Loucy (cell line): ENCODE measurements at regions not wholly inside any gene's neighbourhood (a gene's known extent, or its start where the extent isn't known, plus 50 kb on each side); places are given as distances from the start of the nearest gene placed in this dataset.

Experiments
- H2AFZ ChIP-seq: fragments of 200-600 bp; sonication (generic); 2 replicates; pipeline ENCODE4 v1.6.0; 2016; ENCODE audit warnings: antibody characterized with exemption, mild to moderate bottlenecking, low read length, moderate library complexity
- H3F3A ChIP-seq: fragments of 200-600 bp; 2 replicates; pipeline ENCODE4 v1.6.0; 2016; ENCODE audit warnings: antibody characterized with exemption, low read depth, mild to moderate bottlenecking
- H3K27me3 ChIP-seq: fragments of 200-600 bp; sonication (generic); 2 replicates; pipeline ENCODE4 v1.6.1; 2014; ENCODE audit warnings: low read length, mild to moderate bottlenecking; ENCODE audit not compliant: insufficient read depth, poor library complexity, severe bottlenecking
- H3K36me3 ChIP-seq: fragments of 200-600 bp; sonication (generic); 2 replicates; pipeline ENCODE4 v1.6.1; 2016; ENCODE audit warnings: low read length; ENCODE audit not compliant: insufficient read depth
- H3K4me1 ChIP-seq: fragments of 200-600 bp; sonication (generic); 2 replicates; pipeline ENCODE4 v1.5.1; 2014; ENCODE audit warnings: low read length, mild to moderate bottlenecking; ENCODE audit not compliant: insufficient read depth, poor library complexity, severe bottlenecking
- H3K4me2 ChIP-seq: fragments of 200-600 bp; sonication (generic); 2 replicates; pipeline ENCODE4 v1.6.0; 2014; ENCODE audit warnings: antibody characterized with exemption, low read length, low read depth, mild to moderate bottlenecking; ENCODE audit not compliant: poor library complexity, severe bottlenecking
- H3K4me3 ChIP-seq: fragments of 200-600 bp; sonication (generic); 2 replicates; pipeline ENCODE4 v1.5.1; 2014; ENCODE audit warnings: low read length, mild to moderate bottlenecking, mixed read lengths; ENCODE audit not compliant: poor library complexity, severe bottlenecking
- H3K79me2 ChIP-seq: fragments of 200-600 bp; sonication (generic); 2 replicates; pipeline ENCODE4 v1.6.1; 2014; ENCODE audit warnings: low read length; ENCODE audit not compliant: insufficient read depth
- H3K9ac ChIP-seq: fragments of 200-600 bp; sonication (generic); 2 replicates; pipeline ENCODE4 v1.6.0; 2014; ENCODE audit warnings: mild to moderate bottlenecking, low read depth, low read length, moderate library complexity; ENCODE audit not compliant: poor library complexity, severe bottlenecking
- H3K9me2 ChIP-seq: fragments of 200-600 bp; sonication (generic); replicated peaks from 2 replicates; pipeline ENCODE4 v1.6.1; 2016; ENCODE audit warnings: low read depth, low read length, mixed read lengths
- H3K9me3 ChIP-seq: fragments of 200-600 bp; sonication (generic); 2 replicates; pipeline ENCODE4 v1.6.1; 2014; ENCODE audit warnings: mild to moderate bottlenecking, antibody characterized with exemption, low read length, low read depth; ENCODE audit not compliant: insufficient read depth
- H4K20me1 ChIP-seq: fragments of 200-600 bp; sonication (generic); 2 replicates; pipeline ENCODE4 v1.6.0; 2014; ENCODE audit warnings: antibody characterized with exemption, low read length, mild to moderate bottlenecking; ENCODE audit not compliant: insufficient read depth, poor library complexity, severe bottlenecking
- CTCF ChIP-seq: fragments of 200-600 bp; sonication (generic); conservative IDR thresholded peaks from 2 replicates; pipeline ENCODE4 v1.5.1; 2014; ENCODE audit warnings: mild to moderate bottlenecking, antibody characterized with exemption, low read length
- EZH2phosphoT487 ChIP-seq: fragments of 200-600 bp; IDR thresholded peaks from 2 replicates; pipeline ENCODE4 v1.6.1; 2018; ENCODE audit warnings: antibody characterized with exemption, mild to moderate bottlenecking, moderate library complexity, borderline replicate concordance

DNA sequence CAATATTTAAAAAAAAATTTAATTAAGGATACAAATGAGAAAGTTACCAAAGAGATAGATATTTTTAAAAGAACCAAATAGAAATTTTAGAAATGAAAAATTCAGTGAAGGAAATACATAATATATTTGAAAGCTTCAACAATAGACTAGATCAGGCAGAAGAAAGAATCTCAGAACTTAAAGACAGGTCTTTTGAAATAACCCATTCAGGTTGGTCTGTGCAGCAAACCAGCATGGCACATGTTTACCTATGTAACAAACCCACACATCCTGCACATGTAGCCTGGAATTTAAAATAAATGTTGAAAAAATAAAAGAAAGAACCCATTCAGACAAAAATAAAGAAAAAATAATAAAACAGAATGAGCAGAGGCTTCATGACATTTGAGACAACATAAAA is 221.1 kb upstream of the ID4 start:
- H3K79me2 ChIP-seq = no peaks in the 10 kb centered on the region
- H3K9me2 ChIP-seq = no peaks in the 10 kb centered on the region
- H3K36me3 ChIP-seq = no peaks in the 10 kb centered on the region
- no peaks in the 10 kb centered on the region for H3K4me1 ChIP-seq
- H2AFZ ChIP-seq = no peak overlapping the region
- no peak overlapping the region for H3K9ac ChIP-seq
- no peaks in the 10 kb centered on the region for H3F3A ChIP-seq
- H3K4me3 ChIP-seq = no peak overlapping the region
- no peak overlapping the region for H3K4me2 ChIP-seq
- no peaks in the 10 kb centered on the region for H4K20me1 ChIP-seq
- no peaks in the 10 kb centered on the region for H3K27me3 ChIP-seq
- peaks cover 5% of the 10 kb centered on the region for H3K9me3 ChIP-seq
- no peak for TF ChIP-seq EZH2phosphoT487
- TF ChIP-seq CTCF = no peak

GRCh38 chr6:19632230-19632629 is 204.9 kb upstream of the ID4 start:
- Histone ChIP-seq H2AFZ (no peak overlapping the region), H3K79me2 (no peaks in the 10 kb centered on the region), H4K20me1 (no peaks in the 10 kb centered on the region), H3K4me1 (no peaks in the 10 kb centered on the region), H3K4me3 (no peak overlapping the region), H3K9me2 (no peaks in the 10 kb centered on the region), H3K27me3 (no peaks in the 10 kb centered on the region), H3K36me3 (no peaks in the 10 kb centered on the region), H3K4me2 (no peak overlapping the region), H3K9me3 (0 out of 2 replicates have a peak, but pooled peaks cover 2% of the 10 kb centered on the region), H3F3A (no peaks in the 10 kb centered on the region), H3K9ac (no peak overlapping the region)
- no peak for TF ChIP-seq EZH2phosphoT487
- no peak for TF ChIP-seq CTCF

GRCh38 chr6:19632786-19633185 is 204.4 kb upstream of the ID4 start:
- Histone ChIP-seq H3K9ac (no peak overlapping the region), H4K20me1 (no peaks in the 10 kb centered on the region), H3K4me3 (no peak overlapping the region), H3K9me3 (0 out of 2 replicates have a peak, but pooled peaks cover 2% of the 10 kb centered on the region), H3K4me2 (no peak overlapping the region), H3K36me3 (no peaks in the 10 kb centered on the region), H3K9me2 (no peaks in the 10 kb centered on the region), H3K79me2 (no peaks in the 10 kb centered on the region), H3F3A (no peaks in the 10 kb centered on the region), H2AFZ (no peak overlapping the region), H3K4me1 (no peaks in the 10 kb centered on the region), H3K27me3 (no peaks in the 10 kb centered on the region)
- TF ChIP-seq CTCF = no peak
- TF ChIP-seq EZH2phosphoT487 = no peak
